Stimulated activated naive CD8-positive, alpha-beta T cell treated with anti-CD3 and anti-CD28 coated beads, Interleukin-15, Interleukin-2, amounts not matched to agents 100 ng/mL and 50 ng/mL, for 24 hours (primary cell): ENCODE measurements at regions not wholly inside any gene's neighbourhood (a gene's known extent, or its start where the extent isn't known, plus 50 kb on each side); places are given as distances from the start of the nearest gene placed in this dataset.

Experiments
- H3K27ac Mint-ChIP-seq: one replicate; pipeline ENCODE4 v1.8.0; 2021; ENCODE audit warnings: mild to moderate bottlenecking, mixed read lengths
- H3K27me3 Mint-ChIP-seq: one replicate; pipeline ENCODE4 v1.8.0; 2021; ENCODE audit warnings: mixed read lengths
- H3K36me3 Mint-ChIP-seq: one replicate; pipeline ENCODE4 v1.8.0; 2021; ENCODE audit warnings: low read depth, mixed read lengths
- H3K4me1 Mint-ChIP-seq: one replicate; pipeline ENCODE4 v1.8.0; 2021; ENCODE audit warnings: low read depth, mixed read lengths
- H3K4me3 Mint-ChIP-seq: one replicate; pipeline ENCODE4 v1.8.0; 2021; ENCODE audit warnings: mild to moderate bottlenecking, mixed read lengths
- H3K9me3 Mint-ChIP-seq: one replicate; pipeline ENCODE4 v1.8.0; 2021; ENCODE audit warnings: mixed read lengths

- no peak overlapping the region for H3K27ac Mint-ChIP-seq
Measured at GRCh38 chr1:38326856-38327255, 280.3 kb upstream of the POU3F1 start.

GRCh38 chr1:38326135-38326534 lies 279.5 kb upstream of the POU3F1 start:
- no peaks in the 10 kb centered on the region for H3K9me3 Mint-ChIP-seq
- H3K27me3 Mint-ChIP-seq = peaks cover 38% of the 10 kb centered on the region
- H3K27ac Mint-ChIP-seq = no peak overlapping the region
- H3K4me3 Mint-ChIP-seq = no peak overlapping the region
- no peaks in the 10 kb centered on the region for H3K36me3 Mint-ChIP-seq
- no peaks in the 10 kb centered on the region for H3K4me1 Mint-ChIP-seq

More at GRCh38 chr1:38326856-38327255, 280.3 kb upstream of the POU3F1 start:
- Mint-ChIP-seq H3K27me3 (peaks cover 36% of the 10 kb centered on the region), H3K4me1 (no peaks in the 10 kb centered on the region), H3K4me3 (no peak overlapping the region), H3K36me3 (no peaks in the 10 kb centered on the region), H3K9me3 (no peaks in the 10 kb centered on the region)

GRCh38 chr1:38312753-38313152 lies 266.2 kb upstream of the POU3F1 start:
- no peak overlapping the region for H3K27ac Mint-ChIP-seq
- H3K4me3 Mint-ChIP-seq = no peak overlapping the region
- no peaks in the 10 kb centered on the region for H3K4me1 Mint-ChIP-seq
- no peaks in the 10 kb centered on the region for H3K9me3 Mint-ChIP-seq
- H3K36me3 Mint-ChIP-seq = no peaks in the 10 kb centered on the region
- H3K27me3 Mint-ChIP-seq = peaks cover 57% of the 10 kb centered on the region

- H3K27me3 Mint-ChIP-seq = peaks cover 51% of the 10 kb centered on the region
- no peak overlapping the region for H3K27ac Mint-ChIP-seq
- no peaks in the 10 kb centered on the region for H3K4me1 Mint-ChIP-seq
- H3K4me3 Mint-ChIP-seq = no peak overlapping the region
- H3K9me3 Mint-ChIP-seq = no peaks in the 10 kb centered on the region
- no peaks in the 10 kb centered on the region for H3K36me3 Mint-ChIP-seq
Measured at GRCh38 chr1:38310079-38310478, 263.5 kb upstream of the POU3F1 start.

GRCh38 chr1:38308780-38309179 lies 262.2 kb upstream of the POU3F1 start:
- H3K9me3 Mint-ChIP-seq = no peaks in the 10 kb centered on the region
- H3K27ac Mint-ChIP-seq = no peak overlapping the region
- H3K4me1 Mint-ChIP-seq = no peaks in the 10 kb centered on the region
- H3K4me3 Mint-ChIP-seq = no peak overlapping the region
- no peaks in the 10 kb centered on the region for H3K36me3 Mint-ChIP-seq
- H3K27me3 Mint-ChIP-seq = peaks cover 55% of the 10 kb centered on the region

GRCh38 chr1:38305666-38306065 lies 259.1 kb upstream of the POU3F1 start:
- no peak overlapping the region for H3K4me3 Mint-ChIP-seq
- H3K4me1 Mint-ChIP-seq = no peaks in the 10 kb centered on the region
- H3K9me3 Mint-ChIP-seq = no peaks in the 10 kb centered on the region
- H3K27me3 Mint-ChIP-seq = peaks cover 49% of the 10 kb centered on the region
- no peaks in the 10 kb centered on the region for H3K36me3 Mint-ChIP-seq
- no peak overlapping the region for H3K27ac Mint-ChIP-seq

GRCh38 chr1:38303843-38304242 lies 257.2 kb upstream of the POU3F1 start:
- no peak overlapping the region for H3K27ac Mint-ChIP-seq
- no peaks in the 10 kb centered on the region for H3K36me3 Mint-ChIP-seq
- no peaks in the 10 kb centered on the region for H3K9me3 Mint-ChIP-seq
- H3K4me1 Mint-ChIP-seq = no peaks in the 10 kb centered on the region
- no peak overlapping the region for H3K4me3 Mint-ChIP-seq
- peaks cover 44% of the 10 kb centered on the region for H3K27me3 Mint-ChIP-seq

- Mint-ChIP-seq H3K4me1 (no peaks in the 10 kb centered on the region), H3K27me3 (peaks cover 55% of the 10 kb centered on the region)
Measured at GRCh38 chr1:38301040-38301439, 254.4 kb upstream of the POU3F1 start.

GRCh38 chr1:38300616-38301015 lies 254.0 kb upstream of the POU3F1 start:
- no peak overlapping the region for H3K4me3 Mint-ChIP-seq
- no peaks in the 10 kb centered on the region for H3K36me3 Mint-ChIP-seq
- H3K9me3 Mint-ChIP-seq = no peaks in the 10 kb centered on the region
- H3K4me1 Mint-ChIP-seq = no peaks in the 10 kb centered on the region
- H3K27ac Mint-ChIP-seq = no peak overlapping the region
- H3K27me3 Mint-ChIP-seq = peaks cover 57% of the 10 kb centered on the region

More at GRCh38 chr1:38301040-38301439, 254.4 kb upstream of the POU3F1 start:
- no peaks in the 10 kb centered on the region for H3K9me3 Mint-ChIP-seq
- no peak overlapping the region for H3K27ac Mint-ChIP-seq
- H3K4me3 Mint-ChIP-seq = no peak overlapping the region
- no peaks in the 10 kb centered on the region for H3K36me3 Mint-ChIP-seq

- Mint-ChIP-seq H3K27me3 (peaks cover 63% of the 10 kb centered on the region), H3K36me3 (no peaks in the 10 kb centered on the region), H3K4me1 (no peaks in the 10 kb centered on the region), H3K9me3 (no peaks in the 10 kb centered on the region), H3K27ac (no peak overlapping the region), H3K4me3 (no peak overlapping the region)
Measured at GRCh38 chr1:38297842-38298241, 251.2 kb upstream of the POU3F1 start.

- Mint-ChIP-seq H3K4me3 (no peak overlapping the region), H3K27ac (no peak overlapping the region), H3K27me3 (peaks cover 65% of the 10 kb centered on the region), H3K36me3 (no peaks in the 10 kb centered on the region), H3K9me3 (no peaks in the 10 kb centered on the region), H3K4me1 (no peaks in the 10 kb centered on the region)
Measured at GRCh38 chr1:38297246-38297645, 250.7 kb upstream of the POU3F1 start.

GRCh38 chr1:38296047-38296446 lies 249.5 kb upstream of the POU3F1 start:
- peaks cover 74% of the 10 kb centered on the region for H3K27me3 Mint-ChIP-seq
- no peak overlapping the region for H3K4me3 Mint-ChIP-seq
- no peaks in the 10 kb centered on the region for H3K9me3 Mint-ChIP-seq
- H3K27ac Mint-ChIP-seq = no peak overlapping the region
- H3K4me1 Mint-ChIP-seq = no peaks in the 10 kb centered on the region
- no peaks in the 10 kb centered on the region for H3K36me3 Mint-ChIP-seq

GRCh38 chr1:38293567-38293966 lies 247.0 kb upstream of the POU3F1 start:
- no peaks in the 10 kb centered on the region for H3K4me1 Mint-ChIP-seq
- H3K36me3 Mint-ChIP-seq = no peaks in the 10 kb centered on the region
- no peak overlapping the region for H3K27ac Mint-ChIP-seq
- no peak overlapping the region for H3K4me3 Mint-ChIP-seq
- no peaks in the 10 kb centered on the region for H3K9me3 Mint-ChIP-seq
- H3K27me3 Mint-ChIP-seq = peaks cover 78% of the 10 kb centered on the region

- Mint-ChIP-seq H3K36me3 (no peaks in the 10 kb centered on the region), H3K4me3 (no peak overlapping the region), H3K9me3 (no peaks in the 10 kb centered on the region), H3K4me1 (no peaks in the 10 kb centered on the region), H3K27me3 (peaks cover 74% of the 10 kb centered on the region), H3K27ac (no peak overlapping the region)
Measured at GRCh38 chr1:38292969-38293368, 246.4 kb upstream of the POU3F1 start.

GRCh38 chr1:38291906-38292521 lies 245.4 kb upstream of the POU3F1 start:
- Mint-ChIP-seq H3K27me3 (peaks cover 69% of the 10 kb centered on the region), H3K27ac (no peak overlapping the region)

GRCh38 chr1:38291336-38291735 lies 244.7 kb upstream of the POU3F1 start:
- Mint-ChIP-seq H3K36me3 (no peaks in the 10 kb centered on the region), H3K4me3 (no peak overlapping the region), H3K4me1 (no peaks in the 10 kb centered on the region), H3K27me3 (peaks cover 63% of the 10 kb centered on the region), H3K9me3 (no peaks in the 10 kb centered on the region), H3K27ac (no peak overlapping the region)

More at GRCh38 chr1:38291906-38292521, 245.4 kb upstream of the POU3F1 start:
- Mint-ChIP-seq H3K4me1 (no peaks in the 10 kb centered on the region), H3K36me3 (no peaks in the 10 kb centered on the region), H3K4me3 (no peak overlapping the region), H3K9me3 (no peaks in the 10 kb centered on the region)
